OCI-LY1 (cell line): ENCODE measurements at regions not wholly inside any gene's neighbourhood (a gene's known extent, or its start where the extent isn't known, plus 50 kb on each side); places are given as distances from the start of the nearest gene placed in this dataset.

Source experiments
- EZH2 ChIP-seq: fragments of 200-600 bp; sonication (generic), shearing (Covaris generic); IDR thresholded peaks from 2 replicates; pipeline ENCODE4 v1.8.0; 2017; ENCODE audit warnings: borderline replicate concordance, mixed run types, mild to moderate bottlenecking, antibody characterized with exemption, low read length, moderate library complexity, mixed read lengths
- TF ChIP-seq, protein P1 (sequence below): fragments of 200-600 bp; sonication (generic), shearing (Covaris generic); IDR thresholded peaks from 2 replicates; pipeline ENCODE4 v1.5.1; 2017; ENCODE audit warnings: mild to moderate bottlenecking, antibody characterized with exemption, low read length, moderate library complexity, mixed read lengths

DNA sequence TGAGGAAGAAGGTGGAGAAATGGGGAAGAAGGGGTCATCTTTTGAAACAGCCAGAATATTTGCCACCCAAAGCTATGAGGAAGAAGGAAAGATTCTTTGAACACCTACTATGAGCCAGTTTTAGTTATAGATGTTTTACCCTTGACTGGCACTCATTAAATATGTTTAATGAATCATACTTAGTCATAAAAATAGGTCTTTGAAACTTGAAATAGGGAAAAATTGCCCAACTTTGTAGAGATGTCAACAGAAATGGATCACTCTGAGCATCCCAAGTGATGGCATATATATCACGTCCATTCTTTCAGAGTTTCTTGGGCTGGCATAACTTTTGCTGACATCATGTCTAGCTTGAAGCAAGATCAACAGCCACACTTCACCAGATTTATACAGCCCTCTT is 263.5 kb downstream of the RPAP3 start:
- TF ChIP-seq, protein P1, sequence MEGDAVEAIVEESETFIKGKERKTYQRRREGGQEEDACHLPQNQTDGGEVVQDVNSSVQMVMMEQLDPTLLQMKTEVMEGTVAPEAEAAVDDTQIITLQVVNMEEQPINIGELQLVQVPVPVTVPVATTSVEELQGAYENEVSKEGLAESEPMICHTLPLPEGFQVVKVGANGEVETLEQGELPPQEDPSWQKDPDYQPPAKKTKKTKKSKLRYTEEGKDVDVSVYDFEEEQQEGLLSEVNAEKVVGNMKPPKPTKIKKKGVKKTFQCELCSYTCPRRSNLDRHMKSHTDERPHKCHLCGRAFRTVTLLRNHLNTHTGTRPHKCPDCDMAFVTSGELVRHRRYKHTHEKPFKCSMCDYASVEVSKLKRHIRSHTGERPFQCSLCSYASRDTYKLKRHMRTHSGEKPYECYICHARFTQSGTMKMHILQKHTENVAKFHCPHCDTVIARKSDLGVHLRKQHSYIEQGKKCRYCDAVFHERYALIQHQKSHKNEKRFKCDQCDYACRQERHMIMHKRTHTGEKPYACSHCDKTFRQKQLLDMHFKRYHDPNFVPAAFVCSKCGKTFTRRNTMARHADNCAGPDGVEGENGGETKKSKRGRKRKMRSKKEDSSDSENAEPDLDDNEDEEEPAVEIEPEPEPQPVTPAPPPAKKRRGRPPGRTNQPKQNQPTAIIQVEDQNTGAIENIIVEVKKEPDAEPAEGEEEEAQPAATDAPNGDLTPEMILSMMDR = no peak
- TF ChIP-seq EZH2 = no peak
